H1 (cell line): ENCODE measurements at regions not wholly inside any gene's neighbourhood (a gene's known extent, or its start where the extent isn't known, plus 50 kb on each side); places are given as distances from the start of the nearest gene placed in this dataset.

Experiments
- CTCF ChIA-PET: fragments of 300-600 bp; sonication (Branson Sonifier 250); formaldehyde crosslinking; loops from one replicate; lab custom pipeline; 2021; ENCODE audit not compliant: partially characterized antibody; lab: Charles Lee
- POLR2A ChIA-PET: fragments of 300-600 bp; sonication (Branson Sonifier 250); formaldehyde crosslinking; loops from one replicate; lab custom pipeline; 2021; ENCODE audit warnings: inconsistent platforms; ENCODE audit not compliant: partially characterized antibody; lab: Charles Lee
- DNase-seq, 2 experiments: peaks; one replicate each; pipeline versions ENCODE4 v3.0.0 to v3.0.0-alpha.2; 2010 to 2022; ENCODE audit warnings: low spot score in 2 of 2, low read depth in 1 of 2, mixed read lengths in 1 of 2
- FAIRE-seq: peaks from 2 replicates; lab custom pipeline; 2011; peaks lifted over from hg19 to GRCh38; lab: Jason Lieb, UNC
- H2AFZ ChIP-seq: 2 replicates; pipeline ENCODE4 v1.8.1; 2012; ENCODE audit warnings: low read length, inconsistent platforms
- H2AK5ac ChIP-seq: 2 replicates; pipeline ENCODE4 v1.6.1; 2013; ENCODE audit warnings: low read depth, low read length
- H2BK120ac ChIP-seq: replicated peaks from 2 replicates; pipeline ENCODE3; 2013; ENCODE audit warnings: low read depth, low read length, inconsistent platforms
- H2BK12ac ChIP-seq: 2 replicates; pipeline ENCODE4 v1.6.1; 2013; ENCODE audit warnings: low read depth, low read length
- H2BK15ac ChIP-seq: 2 replicates; pipeline ENCODE4 v1.6.1; 2013; ENCODE audit warnings: low read length
- H2BK20ac ChIP-seq: 2 replicates; pipeline ENCODE4 v1.6.1; 2013; ENCODE audit warnings: low read length
- H2BK5ac ChIP-seq: 2 replicates; pipeline ENCODE4 v1.6.1; 2013; ENCODE audit warnings: low read depth, low read length
- H3K14ac ChIP-seq: 2 replicates; pipeline ENCODE4 v1.6.1; 2013; ENCODE audit warnings: inconsistent platforms; ENCODE audit not compliant: insufficient read length
- H3K18ac ChIP-seq: 2 replicates; pipeline ENCODE4 v1.6.1; 2013; ENCODE audit warnings: low read length; ENCODE audit errors: extremely low read depth
- H3K23ac ChIP-seq: 2 replicates; pipeline ENCODE4 v1.6.1; 2013; ENCODE audit warnings: inconsistent platforms; ENCODE audit not compliant: insufficient read length
- H3K23me2 ChIP-seq: 2 replicates; pipeline ENCODE4 v1.6.1; 2013; ENCODE audit warnings: low read depth, low read length
- H3K27ac ChIP-seq: 2 replicates; pipeline ENCODE4 v1.6.1; 2011; ENCODE audit warnings: low read depth, low read length, inconsistent platforms
- H3K27me3 ChIP-seq, 4 experiments: replicated peaks in 1 of 4; 1 replicate in 1 of 4; 2 replicates in 3 of 4; pipeline versions ENCODE4 v1.6.1 to v1.8.1; 2011 to 2013; ENCODE audit warnings: low read length in 3 of 4, mild to moderate bottlenecking in 3 of 4, inconsistent platforms in 2 of 4, mixed read lengths in 2 of 4, moderate library complexity in 1 of 4; ENCODE audit not compliant: control insufficient read depth in 3 of 4, insufficient read depth in 3 of 4; ENCODE audit errors: extremely low read depth in 1 of 4
- H3K36me3 ChIP-seq, 4 experiments: 2 replicates each; pipeline versions ENCODE4 v1.6.1 to v1.8.1; 2011 to 2013; ENCODE audit warnings: mild to moderate bottlenecking in 4 of 4, low read length in 3 of 4, moderate library complexity in 2 of 4, control low read depth in 1 of 4, inconsistent platforms in 1 of 4; ENCODE audit not compliant: insufficient read depth in 4 of 4, control insufficient read depth in 2 of 4
- H3K4ac ChIP-seq: replicated peaks from 2 replicates; pipeline ENCODE3; 2013; ENCODE audit warnings: low read length, low read depth, mixed read lengths, inconsistent platforms; ENCODE audit not compliant: insufficient read length
- H3K4me1 ChIP-seq, 4 experiments: replicated peaks in 1 of 4; 1 replicate in 1 of 4; 2 replicates in 3 of 4; pipeline versions ENCODE4 v1.6.1 to v1.8.1; 2011 to 2013; ENCODE audit warnings: low read length in 3 of 4, inconsistent platforms in 2 of 4, mixed read lengths in 1 of 4; ENCODE audit not compliant: insufficient read depth in 4 of 4, control insufficient read depth in 3 of 4
- H3K4me2 ChIP-seq, 2 experiments: 2 replicates each; pipeline versions ENCODE4 v1.6.1 to v1.8.1; 2011 to 2013; ENCODE audit warnings: low read depth in 2 of 2, low read length in 2 of 2, control low read depth in 1 of 2, inconsistent platforms in 1 of 2, mild to moderate bottlenecking in 1 of 2; ENCODE audit not compliant: insufficient read depth in 1 of 2
- H3K4me3 ChIP-seq, 4 experiments: fragments of 200-600, 300-600 bp in 1 of 4; sonication (generic), shearing (Covaris generic), sonication (Bioruptor Twin) in 1 of 4; 2 replicates each; pipeline versions ENCODE4 v1.5.1 to v1.8.1; 2011 to 2016; ENCODE audit warnings: low read length in 4 of 4, low read depth in 3 of 4, control low read depth in 2 of 4, inconsistent platforms in 2 of 4, mild to moderate bottlenecking in 2 of 4, mixed read lengths in 1 of 4, moderate library complexity in 1 of 4; ENCODE audit not compliant: insufficient read depth in 2 of 4; ENCODE audit errors: extremely low read depth in 1 of 4
- H3K56ac ChIP-seq: replicated peaks from 2 replicates; pipeline ENCODE3; 2013; ENCODE audit warnings: low read depth, mild to moderate bottlenecking, mixed read lengths, low read length, inconsistent platforms; ENCODE audit not compliant: insufficient read length
- H3K79me1 ChIP-seq: 2 replicates; pipeline ENCODE4 v1.6.1; 2013; ENCODE audit warnings: low read depth, low read length, control low read depth
- H3K79me2 ChIP-seq, 2 experiments: 2 replicates each; pipeline versions ENCODE4 v1.6.1 to v1.8.1; 2012 to 2013; ENCODE audit warnings: low read length in 2 of 2, mild to moderate bottlenecking in 2 of 2, inconsistent platforms in 1 of 2; ENCODE audit not compliant: insufficient read depth in 2 of 2, control insufficient read depth in 1 of 2
- H3K9ac ChIP-seq, 4 experiments: replicated peaks in 1 of 4; 1 replicate in 1 of 4; 2 replicates in 3 of 4; pipeline versions ENCODE4 v1.6.1 to v1.8.1; 2011 to 2013; ENCODE audit warnings: low read depth in 3 of 4, low read length in 3 of 4, control low read depth in 2 of 4, mild to moderate bottlenecking in 2 of 4, moderate library complexity in 2 of 4, inconsistent platforms in 1 of 4; ENCODE audit errors: extremely low read depth in 1 of 4
- H3K9me3 ChIP-seq, 2 experiments: 2 replicates each; pipeline versions ENCODE4 v1.6.1 to v1.8.1; 2012 to 2013; ENCODE audit warnings: mild to moderate bottlenecking in 2 of 2, moderate library complexity in 2 of 2, control low read depth in 1 of 2, inconsistent platforms in 1 of 2, low read depth in 1 of 2, low read length in 1 of 2, mixed read lengths in 1 of 2; ENCODE audit not compliant: insufficient read depth in 2 of 2
- H4K20me1 ChIP-seq, 2 experiments: replicated peaks in 1 of 2; 2 replicates each; pipeline versions ENCODE3 to v1.8.1; 2011 to 2013; ENCODE audit warnings: inconsistent platforms in 2 of 2, low read length in 2 of 2, mild to moderate bottlenecking in 1 of 2; ENCODE audit not compliant: insufficient read depth in 2 of 2, control insufficient read depth in 1 of 2
- H4K5ac ChIP-seq: 2 replicates; pipeline ENCODE4 v1.6.1; 2013; ENCODE audit warnings: low read length, low read depth, mixed read lengths, inconsistent platforms; ENCODE audit not compliant: insufficient read length
- H4K8ac ChIP-seq: 2 replicates; pipeline ENCODE4 v1.8.0; 2013; ENCODE audit warnings: mild to moderate bottlenecking, moderate library complexity, low read length, inconsistent platforms; ENCODE audit not compliant: insufficient read depth; ENCODE audit errors: extremely low read depth
- H4K91ac ChIP-seq: replicated peaks from 2 replicates; pipeline ENCODE3; 2013; ENCODE audit warnings: low read length, mixed read lengths, inconsistent platforms; ENCODE audit not compliant: insufficient read length
- BCL11A ChIP-seq, 2 experiments: IDR thresholded peaks; one replicate each; pipeline ENCODE4 v1.6.1; 2011; ENCODE audit warnings: low read depth in 2 of 2, low read length in 2 of 2, mild to moderate bottlenecking in 2 of 2
- CHD2 ChIP-seq: IDR thresholded peaks from 2 replicates; pipeline ENCODE4 v1.6.1; 2012; ENCODE audit warnings: low read length, improper control_type of control experiment
- RNF2 ChIP-seq: fragments of 200-900, 300-1000 bp; sonication (generic); IDR thresholded peaks from 2 replicates; pipeline ENCODE4 v1.7.1; 2016; ENCODE audit warnings: borderline replicate concordance, low read depth, mild to moderate bottlenecking, antibody characterized with exemption, low read length; ENCODE audit not compliant: poor library complexity, severe bottlenecking; ENCODE audit errors: missing control alignments
- RXRA ChIP-seq: IDR thresholded peaks from 2 replicates; pipeline ENCODE4 v1.6.1; 2011; ENCODE audit warnings: low read depth, mild to moderate bottlenecking, low read length, moderate library complexity; ENCODE audit not compliant: insufficient read depth
- SIN3A ChIP-seq, 2 experiments: IDR thresholded peaks in 1 of 2; conservative IDR thresholded peaks in 1 of 2; 2 replicates each; pipeline ENCODE4 v1.6.1; 2011 to 2012; ENCODE audit warnings: low read length in 2 of 2, improper control_type of control experiment in 1 of 2, low read depth in 1 of 2, mild to moderate bottlenecking in 1 of 2
- SIRT6 ChIP-seq: IDR thresholded peaks from one replicate; pipeline ENCODE4 v1.7.1; 2012; ENCODE audit warnings: low read length, inconsistent platforms
- YY1 ChIP-seq: IDR thresholded peaks from 2 replicates; pipeline ENCODE4 v1.6.1; 2011; ENCODE audit warnings: low read depth, mild to moderate bottlenecking, low read length
- WGBS, 2 experiments: shearing (Covaris generic) in 1 of 2; methylation state at CpG; one replicate each; pipeline versions ENCODE4 v1.1.6 to v1.1.7; 2013 to 2015; ENCODE audit warnings: low lambda C conversion rate in 2 of 2, mixed read lengths in 2 of 2, inconsistent platforms in 1 of 2, low coverage in 1 of 2, missing lambda C conversion rate in 1 of 2; ENCODE audit not compliant: insufficient replicate concordance in 2 of 2, insufficient coverage in 1 of 2, insufficient read length in 1 of 2; ENCODE audit errors: extremely low coverage in 1 of 2, missing lambda C conversion rate in 1 of 2; 5-methylcytosine and 5-hydroxymethylcytosine counted together

- peak; percentile 24 for FAIRE-seq
- Histone ChIP-seq H2BK15ac (no peak overlapping the region), H4K20me1 (no peaks in the 10 kb centered on the region), H3K36me3 (no peaks in the 10 kb centered on the region), H2BK120ac (no peak overlapping the region), H3K4me2 (no peak overlapping the region), H3K4ac (no peak overlapping the region), H3K79me1 (no peaks in the 10 kb centered on the region), H3K79me2 (no peaks in the 10 kb centered on the region), H3K9ac (peak overlapping the region in 1 of 4 experiments; percentile 8; a peak in 1 of 7 replicates), H3K56ac (no peak overlapping the region), H3K14ac (no peak overlapping the region), H2AK5ac (no peak overlapping the region), H3K18ac (no peak overlapping the region), H2BK20ac (no peak overlapping the region), H2BK5ac (no peak overlapping the region), H4K8ac (no peak overlapping the region), H3K27me3 (no peaks in the 10 kb centered on the region), H4K91ac (no peak overlapping the region), H3K4me3 (no peak overlapping the region), H3K23ac (no peak overlapping the region), H3K27ac (no peak overlapping the region), H2AFZ (no peak overlapping the region), H4K5ac (no peak overlapping the region), H2BK12ac (no peak overlapping the region), H3K9me3 (no peaks in the 10 kb centered on the region), H3K4me1 (peaks cover 0 to 3% (median 0%) of the 10 kb centered on the region in 4 experiments; a peak in 1 of 7 replicates), H3K23me2 (no peaks in the 10 kb centered on the region)
- ChIA-PET CTCF (no interaction called here), POLR2A (no interaction called here)
- 96% methylated on average over 1 of the region's 1 CpG; no CpG with 5 or more reads in 1 of the 2 experiments for WGBS, 2 experiments
- no peak for TF ChIP-seq BCL11A (IDR thresholded peaks at IDR 0.05; ENCODE audit: low read depth in 2 of 2, low read length in 2 of 2)
- no peak for TF ChIP-seq YY1
- no peak for TF ChIP-seq RNF2
- TF ChIP-seq SIN3A (conservative IDR thresholded peaks at IDR 0.05 in 1 of 2, IDR thresholded peaks at IDR 0.05 in 1 of 2; ENCODE audit: low read depth in 1 of 2, low read length in 2 of 2) = no peak
- TF ChIP-seq SIRT6 = no peak
- TF ChIP-seq RXRA = no peak
- TF ChIP-seq CHD2 = no peak
- DNase-seq = no peak
These were observed 183.3 kb upstream of the KRR1 start for GRCh38 chr12:75694534-75695268.
